Vagina (tissue), 2 donors: ENCODE measurements at regions not wholly inside any gene's neighbourhood (a gene's known extent, or its start where the extent isn't known, plus 50 kb on each side); places are given as distances from the start of the nearest gene placed in this dataset.

Experiments used
- CTCF ChIP-seq, 3 experiments: fragments of 450-650 bp in 2 of 3; fragments of 200-600 bp in 1 of 3; sonication (generic) in 1 of 3; IDR thresholded peaks; one replicate each; pipeline ENCODE4 v1.5.1; 2017 to 2019; ENCODE audit warnings: antibody characterized with exemption in 3 of 3, mild to moderate bottlenecking in 2 of 3, moderate library complexity in 2 of 3
- POLR2A ChIP-seq, 2 donors: fragments of 450-650 bp; IDR thresholded peaks; one replicate each; pipeline ENCODE4 v1.6.1; 2017; ENCODE audit warnings: antibody characterized with exemption in 2 of 2, mild to moderate bottlenecking in 2 of 2, moderate library complexity in 2 of 2
- POLR2AphosphoS5 ChIP-seq, 2 donors: sonication (generic); formaldehyde crosslinking; IDR thresholded peaks; one replicate each; pipeline ENCODE4 v1.9.0; 2017; ENCODE audit warnings: antibody characterized with exemption in 2 of 2, mild to moderate bottlenecking in 2 of 2, low read depth in 1 of 2; ENCODE audit not compliant: insufficient read depth in 1 of 2

DNA sequence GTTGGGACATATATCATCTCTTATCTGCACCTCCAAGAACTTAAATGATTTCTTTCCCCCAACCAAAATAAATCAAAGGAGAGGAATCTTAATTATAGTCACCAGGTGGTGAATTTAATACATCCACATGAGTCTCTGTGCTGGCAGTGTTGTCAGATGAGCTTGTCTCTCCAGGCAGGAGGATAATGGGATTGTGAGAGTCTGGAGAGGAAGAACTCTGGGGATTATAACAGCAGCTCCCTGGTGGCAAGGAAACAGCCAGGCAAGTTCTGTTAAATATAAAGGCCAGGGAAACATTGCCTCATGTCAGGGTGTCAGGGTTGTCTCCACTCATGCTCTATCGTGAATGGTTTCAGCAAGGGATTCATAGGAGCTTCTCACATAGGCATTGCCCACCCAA is 80.8 kb downstream of the TLR4 start:
- TF ChIP-seq CTCF (IDR thresholded peaks at IDR 0.05) = no peak
- TF ChIP-seq POLR2AphosphoS5 (IDR thresholded peaks at IDR 0.05; ENCODE audit: insufficient read depth in 1 of 2, low read depth in 1 of 2) = no peak
- no peak for TF ChIP-seq POLR2A (IDR thresholded peaks at IDR 0.05)
